Islet of Langerhans (tissue), 1 donor: ENCODE measurements at regions not wholly inside any gene's neighbourhood (a gene's known extent, or its start where the extent isn't known, plus 50 kb on each side); places are given as distances from the start of the nearest gene placed in this dataset.

ENCODE experiments used
- FAIRE-seq: peaks from one replicate; lab custom pipeline; 2011; peaks lifted over from hg19 to GRCh38; lab: Jason Lieb, UNC

DNA sequence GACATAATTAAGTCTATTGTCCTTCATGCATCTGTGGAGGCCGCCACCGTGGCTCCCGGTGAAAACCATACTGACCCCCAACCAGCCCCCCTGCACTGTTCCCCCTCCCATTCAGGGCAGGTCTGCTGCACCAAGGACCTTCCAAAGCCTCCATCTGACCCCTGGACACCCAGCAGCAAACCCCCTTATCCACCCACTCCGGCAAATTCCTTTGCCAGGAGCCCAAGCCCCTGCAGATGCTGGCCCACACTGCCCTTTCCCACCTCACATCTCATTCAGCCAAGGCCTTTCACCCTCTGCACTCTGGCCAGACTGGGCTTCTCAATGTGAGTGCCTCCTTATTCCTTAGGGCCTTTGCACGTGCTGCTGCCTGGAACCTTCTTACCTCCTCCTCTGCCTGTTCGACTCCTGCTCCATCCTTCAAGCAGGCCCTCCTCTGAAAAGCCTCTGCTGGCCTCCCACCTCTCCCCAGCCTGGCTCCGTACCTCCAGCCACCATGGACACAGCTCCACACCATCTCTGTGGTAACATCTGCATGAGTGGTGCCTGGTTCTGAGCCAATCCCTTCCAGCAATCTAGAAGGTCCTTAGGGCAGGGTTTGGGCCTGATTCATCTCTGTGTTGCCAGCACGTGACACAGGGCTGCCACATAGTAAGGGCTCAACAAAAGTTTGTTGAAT lies 230.7 kb downstream of the BCL11B start:
- no peak for FAIRE-seq

DNA sequence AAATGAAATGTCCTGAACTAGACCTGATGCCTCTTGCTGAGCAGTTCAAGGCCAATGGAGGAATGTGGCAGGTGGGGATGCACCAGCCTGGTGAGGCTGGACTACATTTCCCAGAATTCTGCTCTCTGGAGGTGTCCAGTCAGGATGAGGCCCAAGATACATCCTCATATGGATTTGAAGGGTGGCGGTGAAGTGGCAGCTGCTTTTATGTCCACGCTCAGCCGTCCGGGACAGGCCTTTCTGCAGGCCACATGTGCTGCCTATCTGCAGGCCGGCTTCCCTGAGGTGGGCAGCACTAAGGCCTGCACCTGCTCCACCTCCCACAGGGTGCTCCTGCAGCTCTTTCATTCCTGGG lies 230.2 kb downstream of the BCL11B start:
- no peak for FAIRE-seq

DNA sequence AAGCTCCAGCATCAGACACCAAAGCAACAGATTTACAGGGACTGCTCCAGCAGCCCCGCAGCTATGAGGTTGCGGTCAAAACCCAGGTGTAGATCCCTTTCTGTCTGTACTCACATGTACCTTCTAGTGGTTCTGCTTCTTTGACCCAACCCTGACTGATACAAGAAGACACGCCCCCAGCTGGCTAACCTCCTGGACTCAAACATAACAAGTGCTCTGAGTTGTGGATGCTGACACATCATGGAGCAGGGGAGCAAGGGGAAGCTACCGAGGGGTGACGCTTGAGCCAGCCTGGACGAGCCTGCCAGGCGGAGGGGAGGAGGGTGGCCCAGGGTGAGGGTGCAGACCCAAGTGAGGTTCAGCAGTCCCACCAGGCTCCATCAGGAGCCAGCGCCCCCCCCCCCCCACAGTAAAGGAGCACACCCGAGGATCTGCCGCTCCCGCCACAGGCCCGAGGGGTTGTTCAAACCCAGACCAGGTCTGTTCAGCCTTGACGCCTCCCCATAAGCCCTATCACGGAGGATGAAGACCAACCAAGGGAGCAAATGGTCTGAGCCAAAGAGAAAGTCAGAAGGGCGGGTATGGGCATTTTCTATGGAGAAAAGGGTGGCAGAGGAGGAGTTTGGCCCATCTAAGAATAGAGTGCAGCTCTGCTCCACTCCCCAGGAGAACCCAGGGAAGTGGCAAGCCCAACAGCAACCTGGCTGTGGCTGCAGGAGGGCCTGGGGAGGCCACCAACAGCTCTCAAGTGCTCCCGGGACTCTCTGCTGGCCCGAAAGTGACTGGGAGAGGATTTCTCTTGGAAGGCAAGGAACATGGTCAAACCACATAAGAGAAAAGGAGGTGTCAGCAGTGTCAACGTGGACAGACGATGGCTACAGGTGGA lies 229.4 kb downstream of the BCL11B start:
- FAIRE-seq = no peak

DNA sequence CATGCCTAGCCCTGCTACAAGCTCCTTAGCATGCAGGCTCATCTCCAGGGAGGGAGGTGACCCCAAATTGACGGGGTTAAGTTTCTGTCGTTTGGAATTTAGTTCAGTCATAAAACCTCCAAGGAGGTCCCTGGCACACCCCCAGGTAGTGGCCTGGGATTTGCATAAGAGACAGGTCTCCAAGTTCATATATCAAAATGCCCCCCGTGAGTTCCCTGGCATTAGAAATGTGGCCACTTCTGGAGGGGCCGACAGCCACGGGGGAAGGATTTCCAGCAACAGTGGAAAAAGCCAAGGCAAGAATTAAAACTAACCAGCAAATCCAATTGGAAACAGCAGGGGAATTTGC lies 228.8 kb downstream of the BCL11B start:
- no peak for FAIRE-seq

DNA sequence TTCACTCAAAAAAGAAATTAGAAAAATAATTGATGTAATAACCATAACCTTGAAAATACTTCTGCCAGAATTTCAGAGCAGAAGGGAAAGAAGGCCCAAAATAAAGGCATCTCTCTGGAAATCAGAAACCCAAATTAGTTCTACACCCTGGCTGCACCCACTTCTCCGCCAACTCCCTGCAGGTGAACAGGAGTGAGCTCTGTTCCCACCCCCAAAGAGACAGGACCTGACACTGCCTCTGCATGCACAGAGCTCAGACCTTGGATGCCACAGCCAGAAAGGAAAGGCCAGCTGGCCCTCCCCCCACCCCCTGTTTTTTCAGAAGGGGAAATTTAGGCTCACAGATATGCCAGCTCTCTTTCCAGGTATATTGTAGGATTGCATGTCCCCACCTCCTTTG lies 228.2 kb downstream of the BCL11B start:
- no peak for FAIRE-seq

DNA sequence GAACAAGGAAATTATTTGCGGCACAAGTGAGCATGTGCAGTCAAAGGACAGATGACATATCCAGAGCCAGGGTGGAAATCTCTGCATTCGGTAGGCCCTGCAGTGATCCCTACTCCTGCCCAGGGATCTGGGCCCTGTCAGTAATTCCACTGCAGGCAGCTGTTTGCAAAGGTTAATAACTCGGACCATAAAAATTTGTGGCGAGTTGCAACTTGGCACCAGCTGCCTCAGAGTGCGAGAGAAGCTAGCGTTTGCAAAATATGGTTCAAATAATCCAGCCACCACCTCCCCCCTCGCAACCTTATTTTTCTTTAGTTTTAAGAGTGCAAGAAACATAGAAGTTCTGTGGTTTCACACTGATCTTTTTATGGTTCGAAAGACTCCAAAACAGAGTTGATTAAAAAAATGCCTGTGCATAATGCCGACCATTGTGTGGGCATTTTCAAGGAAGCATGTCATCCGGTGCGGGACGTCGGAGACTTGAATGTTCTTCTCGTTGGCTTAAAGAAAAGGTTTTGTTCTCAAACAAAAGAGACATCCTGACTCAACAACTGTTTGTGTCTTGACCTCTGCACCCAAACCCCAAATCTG lies 224.5 kb downstream of the BCL11B start:
- FAIRE-seq = no peak

DNA sequence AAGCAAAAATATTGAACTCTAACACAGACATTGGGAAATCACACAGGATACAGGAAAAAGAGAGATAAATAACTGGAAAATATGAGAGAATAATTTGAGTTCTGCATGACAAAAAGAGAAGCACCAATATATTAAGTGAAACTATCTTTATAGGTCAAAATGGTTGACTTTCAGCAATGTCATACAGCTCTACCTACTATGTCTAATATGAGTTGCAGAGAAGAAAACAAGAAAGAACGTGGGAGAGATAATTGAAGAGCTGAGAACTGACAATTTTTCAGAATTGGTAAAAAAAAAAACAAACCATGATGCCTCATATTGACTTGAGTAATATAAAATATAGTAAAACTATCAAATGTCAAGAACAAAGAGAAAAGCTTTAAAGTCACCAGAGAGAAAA lies 221.7 kb downstream of the BCL11B start:
- no peak for FAIRE-seq

DNA sequence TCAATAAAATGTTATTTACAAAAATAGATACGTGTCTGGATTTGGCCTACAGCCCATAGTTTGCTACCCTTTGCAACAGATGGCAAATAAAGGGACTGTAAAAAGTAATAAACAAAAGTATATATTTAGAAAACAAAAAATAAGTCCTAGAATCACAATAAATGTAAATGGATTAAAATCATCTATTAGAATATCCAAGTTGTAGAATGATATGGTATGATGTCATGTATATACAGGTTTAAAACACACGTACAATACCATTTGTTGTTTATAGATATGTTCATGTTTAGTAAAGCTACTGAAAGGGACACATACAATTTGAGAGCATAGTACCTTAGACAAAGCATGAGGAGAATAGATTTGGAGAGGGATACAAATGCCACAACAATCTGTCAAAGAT lies 219.5 kb downstream of the BCL11B start:
- FAIRE-seq = no peak

DNA sequence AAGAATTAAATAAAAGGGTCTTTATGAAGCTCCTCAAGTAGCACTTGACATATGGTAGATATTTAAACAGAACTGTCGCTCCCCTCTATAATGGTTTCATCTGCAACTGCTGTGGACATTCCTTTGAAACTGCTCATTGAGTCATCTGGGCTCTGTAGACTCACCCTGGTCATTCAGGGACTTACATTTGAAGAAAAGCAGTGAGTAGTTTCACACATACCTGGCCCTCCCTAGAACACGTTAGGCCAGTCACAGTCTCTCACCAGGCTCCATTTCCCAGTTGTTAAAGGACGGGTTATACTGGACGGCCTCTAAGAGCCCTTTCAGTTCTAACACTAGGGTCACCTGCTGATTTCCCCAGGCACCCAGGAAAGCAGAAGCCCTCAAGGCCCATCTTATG lies 217.0 kb downstream of the BCL11B start:
- no peak for FAIRE-seq

DNA sequence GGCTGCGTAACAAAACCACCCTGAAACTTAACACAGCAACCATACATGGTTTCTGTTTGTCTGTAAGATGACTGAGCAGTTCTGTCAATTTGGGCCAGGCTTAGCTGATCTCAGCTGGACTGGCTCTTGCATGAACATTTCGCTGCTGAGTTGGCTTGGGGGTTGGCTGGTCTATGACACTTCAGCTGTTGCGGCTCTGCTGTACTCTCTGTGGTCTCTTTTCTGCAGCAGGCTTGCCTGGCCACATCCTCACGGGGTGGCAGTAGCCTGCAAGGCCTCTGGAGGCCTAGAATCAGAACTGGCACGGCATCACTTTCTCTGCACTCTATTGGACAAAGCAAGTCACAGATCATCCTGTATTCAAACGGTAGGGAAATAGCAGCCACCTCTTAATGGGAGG lies 216.2 kb downstream of the BCL11B start:
- FAIRE-seq = no peak

DNA sequence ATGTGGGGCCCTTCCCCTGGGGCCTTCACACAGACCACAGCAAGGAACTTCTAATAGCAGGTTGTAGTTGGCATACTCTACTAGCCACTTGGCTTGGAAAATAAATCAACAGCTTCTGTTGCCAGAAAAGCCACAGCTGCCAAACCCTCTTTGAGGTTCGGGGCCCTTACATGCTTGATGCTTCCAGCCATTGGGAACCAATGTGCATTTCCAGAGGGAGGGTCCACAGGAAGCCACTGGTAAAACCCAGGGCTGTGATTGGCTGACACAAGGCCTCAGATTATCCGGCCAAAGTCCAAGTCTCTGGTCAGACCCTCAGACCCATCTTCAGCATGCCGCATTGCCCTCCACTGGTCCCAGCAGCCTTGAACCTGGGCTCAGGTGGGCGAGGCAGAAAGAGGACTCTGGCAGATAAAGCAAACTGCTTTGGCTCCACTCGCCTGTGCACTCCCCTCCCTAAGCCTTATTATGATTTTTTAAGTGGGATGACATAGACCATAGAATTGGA lies 214.4 kb downstream of the BCL11B start:
- FAIRE-seq = no peak

DNA sequence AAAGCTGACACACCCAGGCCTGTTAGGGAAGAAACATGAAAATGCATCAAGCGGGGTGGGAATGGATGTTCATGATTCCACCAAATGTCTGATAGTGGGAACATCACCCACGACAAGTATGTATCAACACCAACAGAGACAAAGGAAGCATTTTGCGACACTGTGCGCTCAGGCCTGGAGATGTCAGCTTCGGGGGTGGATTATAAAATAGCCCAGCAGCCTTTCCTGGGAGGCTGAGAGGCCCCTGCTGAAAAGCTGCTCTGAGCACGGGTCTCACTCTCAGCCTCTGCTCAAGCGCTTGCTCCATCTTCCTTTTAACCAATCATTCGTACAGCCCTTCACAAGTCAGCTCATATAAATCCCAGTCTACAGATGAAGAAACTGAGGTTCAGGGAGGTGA lies 213.5 kb downstream of the BCL11B start:
- no peak for FAIRE-seq

DNA sequence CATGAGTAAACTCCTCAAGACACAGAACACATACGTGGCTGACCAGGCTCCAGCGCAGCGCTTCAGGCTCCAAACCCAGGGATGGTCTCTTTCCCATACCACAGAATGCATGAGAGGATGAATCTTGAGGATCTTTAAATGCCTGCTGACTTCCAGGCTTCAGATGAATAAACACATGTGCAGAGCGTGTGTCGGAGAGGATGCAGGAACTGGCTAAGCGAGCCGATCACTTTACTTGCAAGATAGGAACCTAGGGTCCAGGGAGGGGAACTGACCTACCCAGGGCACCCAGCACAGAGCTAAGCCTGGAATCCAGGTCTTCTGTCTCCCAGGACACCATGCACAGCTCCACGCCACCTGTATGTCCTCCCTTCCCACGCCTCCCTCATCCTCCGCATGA lies 209.8 kb downstream of the BCL11B start:
- FAIRE-seq = no peak

DNA sequence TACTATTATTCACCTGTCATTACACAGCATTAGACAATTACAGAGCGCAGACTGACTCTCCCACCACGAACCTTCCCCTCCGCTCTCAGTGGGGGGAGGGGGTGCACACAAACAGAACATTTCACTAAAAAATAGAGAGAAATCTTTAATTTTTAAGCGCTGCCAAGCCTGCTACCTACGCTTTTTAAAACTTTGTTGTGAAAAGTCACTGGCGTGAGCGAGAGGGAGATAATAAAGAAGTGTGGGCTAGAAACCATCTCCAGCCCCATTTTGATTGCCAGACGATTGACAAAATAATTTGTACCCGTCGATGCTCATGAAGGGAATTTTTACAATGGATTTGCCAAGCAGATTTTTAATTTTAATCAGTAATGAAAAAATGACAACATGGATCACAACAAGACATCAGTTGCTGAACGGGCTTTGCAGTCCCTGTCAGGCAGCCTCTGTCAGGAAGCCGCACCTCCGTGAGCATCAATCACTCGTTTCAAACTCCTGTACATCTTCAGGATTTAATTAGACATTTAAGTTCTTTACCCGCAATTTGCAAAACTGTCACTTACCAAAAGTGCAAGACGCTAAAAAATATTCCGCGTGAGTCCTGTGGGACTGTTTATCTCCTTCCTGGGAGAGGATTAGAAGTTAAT lies 209.1 kb downstream of the BCL11B start:
- FAIRE-seq = no peak

DNA sequence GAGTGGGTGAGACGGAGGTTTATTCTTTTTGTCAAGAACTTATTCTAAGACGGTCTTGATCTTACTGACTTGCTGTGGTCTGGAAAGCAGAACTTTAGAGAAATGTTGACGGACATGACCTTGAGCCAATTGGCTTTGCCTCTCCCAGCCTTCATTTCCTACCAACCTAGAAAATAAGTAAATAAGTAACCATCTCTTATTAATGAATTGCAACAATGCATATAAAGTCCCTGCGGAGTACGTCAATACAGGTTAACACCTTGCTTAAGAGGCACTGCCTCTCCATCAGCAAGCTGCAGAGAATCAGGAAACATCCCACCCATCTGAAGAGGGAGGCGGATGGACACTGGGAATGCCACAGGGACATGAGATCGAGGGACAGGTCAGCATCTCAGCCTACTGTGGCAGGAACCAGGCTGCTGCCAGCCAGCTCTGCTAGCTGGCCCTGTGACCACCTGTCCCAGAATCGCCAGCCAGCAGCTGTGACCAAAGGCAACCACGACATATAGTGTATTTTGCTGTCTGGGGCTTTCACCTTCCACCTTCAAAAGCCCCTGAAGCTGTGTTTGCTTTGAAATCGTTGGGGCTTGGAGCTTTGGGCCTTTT lies 208.3 kb downstream of the BCL11B start:
- no peak for FAIRE-seq

DNA sequence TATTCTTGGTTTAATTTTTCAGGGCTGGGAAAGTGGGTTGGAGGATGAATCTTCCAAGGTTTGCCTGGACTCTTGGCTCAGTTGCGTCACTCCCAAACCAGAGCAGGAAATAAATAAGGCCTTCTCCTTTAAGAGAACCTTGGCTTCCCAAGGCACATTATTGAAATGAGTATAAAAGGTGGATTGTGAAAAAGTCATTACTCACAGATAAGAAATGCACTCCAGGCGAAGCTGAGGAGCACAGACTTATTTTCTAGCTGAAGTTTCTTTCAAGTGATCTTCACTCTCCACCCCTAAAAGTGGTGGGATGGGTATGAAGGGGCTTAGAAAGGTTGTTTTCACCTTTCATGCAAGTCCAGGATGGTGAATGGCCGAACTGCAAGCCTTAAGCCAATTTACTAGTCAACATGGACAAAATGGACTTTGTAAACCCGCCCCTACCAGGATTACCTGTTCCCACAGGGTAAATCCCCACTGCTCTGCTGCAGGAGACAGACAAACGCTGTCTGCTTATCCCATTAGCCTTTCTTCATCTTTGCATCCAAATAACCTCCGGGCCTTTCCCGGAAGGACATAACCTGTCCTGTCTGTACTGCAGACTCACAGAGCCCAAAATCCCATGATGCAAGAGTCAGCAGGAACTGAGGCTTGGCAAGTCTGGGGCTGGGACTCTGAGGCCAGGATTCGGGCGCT lies 207.6 kb downstream of the BCL11B start:
- no peak for FAIRE-seq

DNA sequence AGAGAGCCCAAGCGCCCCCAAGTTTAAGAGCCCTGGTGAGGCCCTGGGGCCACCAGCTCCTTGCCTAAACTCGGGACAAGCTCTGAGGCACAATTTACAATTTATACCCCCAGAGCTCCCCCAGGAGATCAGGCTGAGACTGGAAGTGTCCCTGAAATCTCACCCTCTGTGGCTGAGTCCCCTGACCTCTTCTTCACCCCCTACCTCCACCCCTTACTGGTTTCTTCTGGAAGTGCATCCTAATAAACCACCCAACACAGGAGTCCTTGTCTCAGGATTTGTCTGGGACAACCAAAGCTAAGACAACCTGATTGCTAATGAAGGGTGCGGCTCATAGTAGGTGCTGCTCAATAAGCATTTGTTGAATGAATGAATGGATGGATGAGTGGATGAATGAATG lies 206.4 kb downstream of the BCL11B start:
- no peak for FAIRE-seq

DNA sequence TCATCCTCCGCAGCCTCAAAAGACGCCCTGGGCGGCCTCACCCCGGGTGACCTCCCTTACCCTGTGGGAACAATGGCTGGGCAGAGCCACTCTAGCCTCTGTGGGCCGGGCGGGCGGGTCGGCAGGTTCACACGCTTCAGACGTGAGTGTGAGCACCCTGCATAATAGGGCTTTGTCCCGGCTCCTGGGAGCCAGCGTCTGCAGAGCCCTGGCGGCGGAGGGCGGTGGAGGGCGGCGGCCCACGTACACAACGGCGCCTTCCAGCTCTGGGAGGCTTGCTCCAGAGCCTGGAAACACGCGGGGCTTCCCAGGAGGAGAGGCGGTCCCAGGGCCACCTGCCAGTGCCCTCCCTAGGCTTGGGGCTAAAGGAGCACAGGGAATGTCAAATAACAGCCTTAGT lies 205.6 kb downstream of the BCL11B start:
- FAIRE-seq = no peak

DNA sequence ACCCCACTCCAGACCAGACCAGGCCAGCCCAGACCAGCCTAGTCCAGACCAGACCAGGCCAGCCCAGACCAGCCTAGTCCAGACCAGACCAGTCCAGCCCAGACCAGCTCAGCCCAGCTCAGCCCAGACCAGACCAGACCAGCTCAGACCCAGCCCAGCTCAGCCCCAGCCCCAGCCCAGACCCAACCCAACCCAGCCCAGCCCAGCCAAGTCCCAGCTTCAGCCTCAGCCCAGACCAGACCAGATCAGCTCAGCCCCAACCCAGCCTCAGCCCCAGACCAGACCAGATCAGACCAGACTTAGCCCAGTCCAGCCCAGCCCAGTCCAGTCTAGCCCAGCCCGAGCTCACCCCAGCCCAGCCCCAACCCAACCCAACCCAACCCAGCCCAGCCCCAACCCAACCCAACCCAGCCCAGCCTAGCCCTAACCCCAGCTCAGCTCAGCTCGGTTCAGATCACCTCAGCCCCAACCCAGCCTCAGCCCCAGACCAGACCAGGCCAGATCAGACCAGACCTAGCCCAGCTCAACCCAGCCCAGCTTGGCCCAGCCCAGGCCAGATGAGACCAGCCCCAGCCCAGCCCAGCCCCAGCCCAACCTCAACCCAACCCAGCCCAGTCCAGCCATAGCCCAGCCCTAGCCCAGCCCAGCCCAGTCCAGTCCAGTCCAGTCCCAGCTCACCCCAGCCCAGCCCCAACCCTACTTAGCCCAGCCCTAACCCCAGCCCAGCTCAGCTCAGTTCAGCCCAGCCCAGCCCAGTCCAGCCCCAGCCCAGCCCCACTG lies 204.7 kb downstream of the BCL11B start:
- FAIRE-seq = no peak

DNA sequence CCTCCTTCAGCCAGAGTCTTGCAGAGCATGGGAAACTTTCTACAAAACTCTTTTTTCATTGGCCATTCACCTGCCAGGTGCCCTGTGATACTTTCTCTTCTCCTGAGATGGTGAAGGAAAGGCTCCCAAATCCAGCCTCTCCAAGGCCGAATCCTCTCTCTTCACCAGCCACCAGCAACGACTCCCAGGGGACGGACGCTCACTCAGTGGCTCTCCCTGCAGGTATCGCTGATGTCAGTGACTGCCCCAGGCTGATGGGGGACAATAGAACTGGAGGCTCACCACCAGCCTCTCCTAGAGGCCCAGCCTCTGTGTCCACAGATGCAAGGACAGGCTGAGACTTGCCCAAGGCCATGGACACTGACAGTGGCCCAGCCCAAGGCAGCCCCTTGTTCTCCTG lies 204.1 kb downstream of the BCL11B start:
- no peak for FAIRE-seq

DNA sequence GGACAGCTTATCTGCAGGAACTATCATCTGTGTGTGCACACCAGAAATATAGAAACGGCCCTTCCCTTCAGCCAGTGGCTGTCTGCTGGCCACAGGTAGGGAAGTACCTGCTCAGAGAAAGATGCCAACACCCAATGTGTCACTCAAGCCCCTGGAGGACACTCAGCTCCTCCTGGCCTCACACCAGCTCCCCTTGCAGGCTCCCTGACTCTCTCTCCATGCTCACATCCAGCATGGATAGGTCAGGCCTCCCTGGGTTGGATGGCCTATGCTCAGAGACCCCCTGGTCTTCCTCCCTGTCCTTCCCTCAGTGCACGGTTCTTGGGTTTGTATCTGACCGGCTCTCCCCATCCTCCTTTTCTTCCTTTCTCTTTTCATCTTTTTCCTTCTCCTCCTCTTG lies 202.1 kb downstream of the BCL11B start:
- no peak for FAIRE-seq
